ENCODE measurements at regions not wholly inside any gene's neighbourhood (a gene's known extent, or its start where the extent isn't known, plus 50 kb on each side); places are given as distances from the start of the nearest gene placed in this dataset.
"Not testable (repeated sequence)": the region's sequence is repeated elsewhere in the genome, so short reads cannot be mapped to it uniquely, and the experiment has no call there.

GRCh38 chr13:112154301-112155060, 87.5 kb downstream of the SOX1 start:
- Mint-ChIP-seq H3K4me1 (ENCODE audit: low read depth) (no peaks in the 10 kb centered on the region), H3K9me3 (peaks cover 3% of the 10 kb centered on the region), H3K27me3 (ENCODE audit: low read depth) (peaks cover 9% of the 10 kb centered on the region), H3K27ac (no peak overlapping the region), H3K36me3 (ENCODE audit: low read depth) (peaks cover 1% of the 10 kb centered on the region), H3K4me3 (no peak overlapping the region)
- DNase-seq, result no peak
- intact Hi-C loops (cut with micrococcal nuclease), result no loop called here
- CTCF ChIA-PET, result no interaction called here

- CTCF ChIA-PET, result interaction anchor here (1.1 kb wide), 1 partner anchor 190 kb away, joined by 3 read pairs; no protein-coding TSS in a partner anchor
- peaks cover 3% of the 10 kb centered on the region for H3K9me3 Mint-ChIP-seq
- no peak for DNase-seq
- intact Hi-C loops (cut with micrococcal nuclease), result no loop called here
- H3K4me1 Mint-ChIP-seq (ENCODE audit: low read depth), result no peaks in the 10 kb centered on the region
- peaks cover 33% of the 10 kb centered on the region for H3K27me3 Mint-ChIP-seq (ENCODE audit: low read depth)
- H3K4me3 Mint-ChIP-seq, result no peak overlapping the region
- H3K36me3 Mint-ChIP-seq (ENCODE audit: low read depth), result peaks cover 1% of the 10 kb centered on the region
- H3K27ac Mint-ChIP-seq, result no peak overlapping the region
These were observed 92.0 kb downstream of the SOX1 start for GRCh38 chr13:112158961-112159360.

- DNase-seq, result no peak
- H3K4me1 Mint-ChIP-seq (ENCODE audit: low read depth), result no peaks in the 10 kb centered on the region
- peaks cover 30% of the 10 kb centered on the region for H3K27me3 Mint-ChIP-seq (ENCODE audit: low read depth)
- H3K36me3 Mint-ChIP-seq (ENCODE audit: low read depth), result peaks cover 1% of the 10 kb centered on the region
- intact Hi-C loops (cut with micrococcal nuclease), result no loop called here
- peaks cover 3% of the 10 kb centered on the region for H3K9me3 Mint-ChIP-seq
- no peak overlapping the region for H3K4me3 Mint-ChIP-seq
- CTCF ChIA-PET, result interaction anchor here (1.1 kb wide), 1 partner anchor 191 kb away, joined by 3 read pairs; no protein-coding TSS in a partner anchor
- no peak overlapping the region for H3K27ac Mint-ChIP-seq
These were observed 92.9 kb downstream of the SOX1 start for GRCh38 chr13:112159575-112160547.

- Mint-ChIP-seq H3K27me3 (ENCODE audit: low read depth) (peaks cover 33% of the 10 kb centered on the region), H3K27ac (no peak overlapping the region), H3K9me3 (peaks cover 3% of the 10 kb centered on the region), H3K4me1 (ENCODE audit: low read depth) (no peaks in the 10 kb centered on the region), H3K36me3 (ENCODE audit: low read depth) (peaks cover 1% of the 10 kb centered on the region), H3K4me3 (no peak overlapping the region)
- DNase-seq, result no peak
- CTCF ChIA-PET, result no interaction called here
- intact Hi-C loops (cut with micrococcal nuclease), result no loop called here
These were observed 93.6 kb downstream of the SOX1 start for GRCh38 chr13:112160558-112160957.

- CTCF ChIA-PET, result no interaction called here
- Mint-ChIP-seq H3K9me3 (peaks cover 3% of the 10 kb centered on the region), H3K4me3 (no peak overlapping the region)
These were observed 94.8 kb downstream of the SOX1 start for GRCh38 chr13:112161521-112162301.

GRCh38 chr13:112163691-112164660, 97.0 kb downstream of the SOX1 start:
- H3K27me3 Mint-ChIP-seq (ENCODE audit: low read depth), result peaks cover 38% of the 10 kb centered on the region
- intact Hi-C loops (cut with micrococcal nuclease); H3K4me3 Mint-ChIP-seq; H3K4me1 Mint-ChIP-seq (ENCODE audit: low read depth); H3K27ac Mint-ChIP-seq; DNase-seq; H3K36me3 Mint-ChIP-seq (ENCODE audit: low read depth); CTCF ChIA-PET; H3K9me3 Mint-ChIP-seq: not testable (repeated sequence)

More at GRCh38 chr13:112161521-112162301, 94.8 kb downstream of the SOX1 start:
- Mint-ChIP-seq H3K27me3 (ENCODE audit: low read depth) (peaks cover 39% of the 10 kb centered on the region), H3K27ac (no peak overlapping the region), H3K36me3 (ENCODE audit: low read depth) (peaks cover 1% of the 10 kb centered on the region), H3K4me1 (ENCODE audit: low read depth) (no peaks in the 10 kb centered on the region)
- intact Hi-C loops (cut with micrococcal nuclease), result no loop called here
- no peak for DNase-seq

- Mint-ChIP-seq H3K27ac (no peak overlapping the region), H3K27me3 (ENCODE audit: low read depth) (peaks cover 30% of the 10 kb centered on the region), H3K4me3 (no peak overlapping the region), H3K4me1 (ENCODE audit: low read depth) (no peaks in the 10 kb centered on the region), H3K36me3 (ENCODE audit: low read depth) (no peaks in the 10 kb centered on the region), H3K9me3 (no peaks in the 10 kb centered on the region)
- intact Hi-C loops (cut with micrococcal nuclease), result no loop called here
- CTCF ChIA-PET, result no interaction called here
- DNase-seq, result no peak
These were observed 98.8 kb downstream of the SOX1 start for GRCh38 chr13:112165712-112166111.

- H3K36me3 Mint-ChIP-seq (ENCODE audit: low read depth), result no peaks in the 10 kb centered on the region
- H3K27ac Mint-ChIP-seq, result no peak overlapping the region
These were observed 101.8 kb downstream of the SOX1 start for GRCh38 chr13:112168761-112169160.

GRCh38 chr13:112169941-112170822, 103.2 kb downstream of the SOX1 start:
- CTCF ChIA-PET, result no interaction called here
- intact Hi-C loops (cut with micrococcal nuclease), result no loop called here
- Mint-ChIP-seq H3K4me3 (no peak overlapping the region), H3K27me3 (ENCODE audit: low read depth) (peaks cover 15% of the 10 kb centered on the region), H3K36me3 (ENCODE audit: low read depth) (no peaks in the 10 kb centered on the region), H3K27ac (no peak overlapping the region), H3K4me1 (ENCODE audit: low read depth) (no peaks in the 10 kb centered on the region), H3K9me3 (peaks cover 8% of the 10 kb centered on the region)
- no peak for DNase-seq

More at GRCh38 chr13:112168761-112169160, 101.8 kb downstream of the SOX1 start:
- peaks cover 10% of the 10 kb centered on the region for H3K27me3 Mint-ChIP-seq (ENCODE audit: low read depth)
- H3K4me1 Mint-ChIP-seq (ENCODE audit: low read depth), result no peaks in the 10 kb centered on the region
- peaks cover 1% of the 10 kb centered on the region for H3K9me3 Mint-ChIP-seq
- CTCF ChIA-PET, result interaction anchor here (0.7 kb wide), 1 partner anchor 1101 kb away, joined by 4 read pairs; no protein-coding TSS in a partner anchor
- H3K4me3 Mint-ChIP-seq, result no peak overlapping the region
- DNase-seq, result no peak
- intact Hi-C loops (cut with micrococcal nuclease), result no loop called here

GRCh38 chr13:112170823-112171569, 104.0 kb downstream of the SOX1 start:
- peaks cover 8% of the 10 kb centered on the region for H3K9me3 Mint-ChIP-seq
- no peak for DNase-seq
- CTCF ChIA-PET, result no interaction called here
- intact Hi-C loops (cut with micrococcal nuclease), result no loop called here
- no peaks in the 10 kb centered on the region for H3K36me3 Mint-ChIP-seq (ENCODE audit: low read depth)
- H3K27ac Mint-ChIP-seq, result no peak overlapping the region
- H3K4me1 Mint-ChIP-seq (ENCODE audit: low read depth), result no peaks in the 10 kb centered on the region
- no peak overlapping the region for H3K4me3 Mint-ChIP-seq
- peaks cover 14% of the 10 kb centered on the region for H3K27me3 Mint-ChIP-seq (ENCODE audit: low read depth)
